GM23338 (cell line): ENCODE measurements at regions not wholly inside any gene's neighbourhood (a gene's known extent, or its start where the extent isn't known, plus 50 kb on each side); places are given as distances from the start of the nearest gene placed in this dataset.

ENCODE experiments used
- ATAC-seq: fragments of 200-7000 bp; cut with Tn5 transposase; 3 replicates; pipeline ENCODE4 v1.9.1; 2020
- DNase-seq: peaks from one replicate; pipeline ENCODE4 v3.0.0-alpha.2; 2015; ENCODE audit warnings: low spot score
- H2AFZ ChIP-seq: fragments of 200-600 bp; sonication (generic); 2 replicates; pipeline ENCODE4 v1.8.0; 2016; ENCODE audit warnings: antibody characterized with exemption, mild to moderate bottlenecking, moderate library complexity
- H3F3A ChIP-seq: fragments of 200-600 bp; sonication (generic); replicated peaks from 2 replicates; pipeline ENCODE4 v1.8.0; 2017; ENCODE audit warnings: antibody characterized with exemption, mixed run types, low read depth
- H3K27ac ChIP-seq: fragments of 200-600 bp; sonication (generic); 2 replicates; pipeline ENCODE4 v1.6.1; 2016; ENCODE audit warnings: low read depth
- H3K27me3 ChIP-seq: fragments of 200-600 bp; sonication (generic); 2 replicates; pipeline ENCODE4 v1.8.0; 2016; ENCODE audit warnings: mild to moderate bottlenecking, mixed run types, moderate library complexity; ENCODE audit not compliant: insufficient read depth
- H3K36me3 ChIP-seq: fragments of 200-600 bp; sonication (generic); 2 replicates; pipeline ENCODE4 v1.8.0; 2016; ENCODE audit warnings: mild to moderate bottlenecking; ENCODE audit not compliant: insufficient read depth
- H3K4me1 ChIP-seq: fragments of 200-600 bp; sonication (generic); 2 replicates; pipeline ENCODE4 v1.8.0; 2016; ENCODE audit warnings: mild to moderate bottlenecking, moderate library complexity; ENCODE audit not compliant: insufficient read depth
- H3K4me2 ChIP-seq: fragments of 200-600 bp; sonication (generic); 2 replicates; pipeline ENCODE4 v1.7.1; 2017; ENCODE audit warnings: mixed run types
- H3K4me3 ChIP-seq: fragments of 200-600 bp; sonication (generic); 2 replicates; pipeline ENCODE4 v1.6.1; 2016; ENCODE audit warnings: mixed run types
- H3K79me2 ChIP-seq: fragments of 200-600 bp; sonication (generic); replicated peaks from 2 replicates; pipeline ENCODE4 v1.8.0; 2017; ENCODE audit warnings: mild to moderate bottlenecking; ENCODE audit not compliant: insufficient read depth
- H3K9me2 ChIP-seq: fragments of 200-600 bp; sonication (generic); 2 replicates; pipeline ENCODE4 v1.8.0; 2017; ENCODE audit not compliant: insufficient read depth
- H4K20me1 ChIP-seq: fragments of 200-600 bp; sonication (generic); replicated peaks from 2 replicates; pipeline ENCODE4 v1.8.0; 2017; ENCODE audit warnings: mild to moderate bottlenecking; ENCODE audit not compliant: insufficient read depth
- H3K27ac Mint-ChIP-seq: 2 replicates; pipeline ENCODE4 v1.8.0; 2020; ENCODE audit warnings: inconsistent platforms, mild to moderate bottlenecking, moderate library complexity, mixed read lengths
- H3K27me3 Mint-ChIP-seq: 3 replicates; pipeline ENCODE4 v1.8.0; 2022; ENCODE audit warnings: low read depth, mild to moderate bottlenecking, moderate library complexity, mixed read lengths, inconsistent platforms; ENCODE audit not compliant: insufficient read depth, poor library complexity
- H3K36me3 Mint-ChIP-seq: 3 replicates; pipeline ENCODE4 v1.8.0; 2021; ENCODE audit warnings: low read depth, mild to moderate bottlenecking, inconsistent platforms, moderate library complexity, mixed read lengths
- H3K4me1 Mint-ChIP-seq: 3 replicates; pipeline ENCODE4 v1.8.0; 2020; ENCODE audit warnings: mild to moderate bottlenecking, inconsistent platforms, mixed read lengths
- H3K4me3 Mint-ChIP-seq: 3 replicates; pipeline ENCODE4 v1.8.0; 2021; ENCODE audit warnings: moderate library complexity, mild to moderate bottlenecking, inconsistent platforms, mixed read lengths
- H3K9me3 Mint-ChIP-seq: 3 replicates; pipeline ENCODE4 v1.8.0; 2020; ENCODE audit warnings: moderate library complexity, mild to moderate bottlenecking, inconsistent platforms, mixed read lengths
- CREB1 ChIP-seq: fragments of 250-450 bp; sonication (Bioruptor Pico); IDR thresholded peaks from 2 replicates; pipeline ENCODE4 v1.5.0; 2020; ENCODE audit warnings: low read depth, mild to moderate bottlenecking, moderate library complexity
- CTCF ChIP-seq, 2 experiments: fragments of 200-600 bp in 1 of 2; sonication (generic) in 1 of 2; conservative IDR thresholded peaks; 2 replicates each; pipeline versions ENCODE4 v1.5.1 to v1.6.1; 2016 to 2017; ENCODE audit warnings: antibody characterized with exemption in 2 of 2, low read depth in 2 of 2, mild to moderate bottlenecking in 2 of 2, moderate library complexity in 1 of 2
- ETS1 ChIP-seq: IDR thresholded peaks from 2 replicates; pipeline ENCODE4 v1.6.1; 2016; ENCODE audit warnings: antibody characterized with exemption
- EZH2 ChIP-seq: fragments of 200-600 bp; sonication (generic); IDR thresholded peaks from one replicate; pipeline ENCODE4 v1.8.0; 2017; ENCODE audit warnings: antibody characterized with exemption, mild to moderate bottlenecking, low read depth; ENCODE audit not compliant: unreplicated experiment
- EZH2phosphoT487 ChIP-seq: fragments of 200-600 bp; sonication (generic); IDR thresholded peaks from one replicate; pipeline ENCODE4 v1.8.1; 2018; ENCODE audit warnings: antibody characterized with exemption; ENCODE audit not compliant: unreplicated experiment
- JUNB ChIP-seq: IDR thresholded peaks from one replicate; pipeline ENCODE4 v1.6.1; 2016; ENCODE audit warnings: antibody characterized with exemption; ENCODE audit not compliant: unreplicated experiment
- NANOG ChIP-seq: IDR thresholded peaks from 2 replicates; pipeline ENCODE4 v1.6.1; 2016; ENCODE audit warnings: antibody characterized with exemption, borderline replicate concordance
- POLR2AphosphoS5 ChIP-seq: IDR thresholded peaks from 2 replicates; pipeline ENCODE4 v1.6.1; 2016; ENCODE audit warnings: antibody characterized with exemption, low read depth
- REST ChIP-seq: IDR thresholded peaks from one replicate; pipeline ENCODE4 v1.6.1; 2018; ENCODE audit warnings: antibody characterized with exemption; ENCODE audit not compliant: unreplicated experiment
- ZNF462 ChIP-seq: fragments of 250-450 bp; sonication (Bioruptor Pico); IDR thresholded peaks from 2 replicates; pipeline ENCODE4 v1.5.0; 2020; ENCODE audit warnings: mild to moderate bottlenecking, moderate library complexity

- Histone ChIP-seq H3K79me2 (no peaks in the 10 kb centered on the region), H3K4me2 (no peak overlapping the region), H3K4me1 (no peaks in the 10 kb centered on the region), H3K4me3 (no peak overlapping the region), H3K36me3 (no peaks in the 10 kb centered on the region), H3F3A (no peaks in the 10 kb centered on the region), H2AFZ (no peak overlapping the region), H4K20me1 (no peaks in the 10 kb centered on the region), H3K27me3 (no peaks in the 10 kb centered on the region), H3K27ac (no peak overlapping the region), H3K9me2 (no peaks in the 10 kb centered on the region)
- Mint-ChIP-seq H3K4me3 (no peak overlapping the region), H3K27ac (no peak overlapping the region), H3K27me3 (no peaks in the 10 kb centered on the region), H3K9me3 (no peaks in the 10 kb centered on the region), H3K36me3 (no peaks in the 10 kb centered on the region), H3K4me1 (peaks cover 4% of the 10 kb centered on the region; the same call in 2 of the 3 replicates)
- no peak for DNase-seq
- no peak for ATAC-seq
- TF ChIP-seq POLR2AphosphoS5 (no peak), CTCF (conservative IDR thresholded peaks at IDR 0.05; ENCODE audit: low read depth in 2 of 2) (no peak)
These were observed 516.6 kb upstream of the MEF2C start for GRCh38 chr5:89399548-89399947.

- Histone ChIP-seq H3F3A (no peaks in the 10 kb centered on the region), H3K4me2 (no peak overlapping the region), H3K79me2 (no peaks in the 10 kb centered on the region), H3K27ac (no peak overlapping the region), H3K9me2 (no peaks in the 10 kb centered on the region), H3K36me3 (no peaks in the 10 kb centered on the region), H4K20me1 (no peaks in the 10 kb centered on the region), H3K27me3 (no peaks in the 10 kb centered on the region), H3K4me3 (no peak overlapping the region), H3K4me1 (no peaks in the 10 kb centered on the region), H2AFZ (no peak overlapping the region)
- Mint-ChIP-seq H3K4me3 (no peak overlapping the region), H3K9me3 (no peaks in the 10 kb centered on the region), H3K36me3 (no peaks in the 10 kb centered on the region), H3K4me1 (peaks cover 4% of the 10 kb centered on the region; the same call in 2 of the 3 replicates), H3K27me3 (no peaks in the 10 kb centered on the region), H3K27ac (no peak overlapping the region)
- DNase-seq = no peak
- no peak for ATAC-seq
- no peak for TF ChIP-seq EZH2
- no peak for TF ChIP-seq NANOG
- TF ChIP-seq ETS1 = no peak
- no peak for TF ChIP-seq CREB1 (CRISPR knock-in tag)
- TF ChIP-seq JUNB = no peak
- no peak for TF ChIP-seq POLR2AphosphoS5
- TF ChIP-seq EZH2phosphoT487 = no peak
- TF ChIP-seq ZNF462 (CRISPR knock-in tag) = no peak
- TF ChIP-seq REST = no peak
These were observed 514.1 kb upstream of the MEF2C start for GRCh38 chr5:89397096-89397495.
